ENCODE measurements at regions not wholly inside any gene's neighbourhood (a gene's known extent, or its start where the extent isn't known, plus 50 kb on each side); places are given as distances from the start of the nearest gene placed in this dataset.

- no peak for TF ChIP-seq EZH2 (IDR thresholded peaks at IDR 0.05; ENCODE audit: borderline replicate concordance, low read depth, low read length)
- no peak for TF ChIP-seq CREB5 (CRISPR knock-in tag; IDR thresholded peaks at IDR 0.05)
- TF ChIP-seq, protein P1, sequence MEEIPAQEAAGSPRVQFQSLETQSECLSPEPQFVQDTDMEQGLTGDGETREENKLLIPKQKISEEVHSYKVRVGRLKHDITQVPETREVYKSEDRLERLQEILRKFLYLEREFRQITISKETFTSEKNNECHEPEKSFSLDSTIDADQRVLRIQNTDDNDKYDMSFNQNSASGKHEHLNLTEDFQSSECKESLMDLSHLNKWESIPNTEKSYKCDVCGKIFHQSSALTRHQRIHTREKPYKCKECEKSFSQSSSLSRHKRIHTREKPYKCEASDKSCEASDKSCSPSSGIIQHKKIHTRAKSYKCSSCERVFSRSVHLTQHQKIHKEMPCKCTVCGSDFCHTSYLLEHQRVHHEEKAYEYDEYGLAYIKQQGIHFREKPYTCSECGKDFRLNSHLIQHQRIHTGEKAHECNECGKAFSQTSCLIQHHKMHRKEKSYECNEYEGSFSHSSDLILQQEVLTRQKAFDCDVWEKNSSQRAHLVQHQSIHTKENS (CRISPR knock-in tag; IDR thresholded peaks at IDR 0.05) = no peak
- TF ChIP-seq KAT7 (CRISPR knock-in tag; IDR thresholded peaks at IDR 0.05; ENCODE audit: borderline replicate concordance) = no peak
- TF ChIP-seq, protein P2, sequence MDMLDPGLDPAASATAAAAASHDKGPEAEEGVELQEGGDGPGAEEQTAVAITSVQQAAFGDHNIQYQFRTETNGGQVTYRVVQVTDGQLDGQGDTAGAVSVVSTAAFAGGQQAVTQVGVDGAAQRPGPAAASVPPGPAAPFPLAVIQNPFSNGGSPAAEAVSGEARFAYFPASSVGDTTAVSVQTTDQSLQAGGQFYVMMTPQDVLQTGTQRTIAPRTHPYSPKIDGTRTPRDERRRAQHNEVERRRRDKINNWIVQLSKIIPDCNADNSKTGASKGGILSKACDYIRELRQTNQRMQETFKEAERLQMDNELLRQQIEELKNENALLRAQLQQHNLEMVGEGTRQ (CRISPR knock-in tag; IDR thresholded peaks at IDR 0.05) = no peak
- TF ChIP-seq, protein P3, sequence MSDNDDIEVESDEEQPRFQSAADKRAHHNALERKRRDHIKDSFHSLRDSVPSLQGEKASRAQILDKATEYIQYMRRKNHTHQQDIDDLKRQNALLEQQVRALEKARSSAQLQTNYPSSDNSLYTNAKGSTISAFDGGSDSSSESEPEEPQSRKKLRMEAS (CRISPR knock-in tag; IDR thresholded peaks at IDR 0.05) = no peak
- TF ChIP-seq, protein P4, sequence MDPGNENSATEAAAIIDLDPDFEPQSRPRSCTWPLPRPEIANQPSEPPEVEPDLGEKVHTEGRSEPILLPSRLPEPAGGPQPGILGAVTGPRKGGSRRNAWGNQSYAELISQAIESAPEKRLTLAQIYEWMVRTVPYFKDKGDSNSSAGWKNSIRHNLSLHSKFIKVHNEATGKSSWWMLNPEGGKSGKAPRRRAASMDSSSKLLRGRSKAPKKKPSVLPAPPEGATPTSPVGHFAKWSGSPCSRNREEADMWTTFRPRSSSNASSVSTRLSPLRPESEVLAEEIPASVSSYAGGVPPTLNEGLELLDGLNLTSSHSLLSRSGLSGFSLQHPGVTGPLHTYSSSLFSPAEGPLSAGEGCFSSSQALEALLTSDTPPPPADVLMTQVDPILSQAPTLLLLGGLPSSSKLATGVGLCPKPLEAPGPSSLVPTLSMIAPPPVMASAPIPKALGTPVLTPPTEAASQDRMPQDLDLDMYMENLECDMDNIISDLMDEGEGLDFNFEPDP (CRISPR knock-in tag; IDR thresholded peaks at IDR 0.05) = no peak
- no peak for TF ChIP-seq RCOR1 (IDR thresholded peaks at IDR 0.05; ENCODE audit: borderline replicate concordance in 1 of 2, low read depth in 2 of 2, low read length in 2 of 2)
- TF ChIP-seq, protein P5, sequence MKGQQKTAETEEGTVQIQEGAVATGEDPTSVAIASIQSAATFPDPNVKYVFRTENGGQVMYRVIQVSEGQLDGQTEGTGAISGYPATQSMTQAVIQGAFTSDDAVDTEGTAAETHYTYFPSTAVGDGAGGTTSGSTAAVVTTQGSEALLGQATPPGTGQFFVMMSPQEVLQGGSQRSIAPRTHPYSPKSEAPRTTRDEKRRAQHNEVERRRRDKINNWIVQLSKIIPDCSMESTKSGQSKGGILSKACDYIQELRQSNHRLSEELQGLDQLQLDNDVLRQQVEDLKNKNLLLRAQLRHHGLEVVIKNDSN (CRISPR knock-in tag; IDR thresholded peaks at IDR 0.05) = no peak
These were observed 399.3 kb upstream of the MYT1L start for GRCh38 chr2:2730301-2730833.

All from K562 (cell line).